ENCODE measurements at regions not wholly inside any gene's neighbourhood (a gene's known extent, or its start where the extent isn't known, plus 50 kb on each side); places are given as distances from the start of the nearest gene placed in this dataset.
A peak's percentile ranks its signal among the peaks of the same experiment; 100 is the strongest.

DNA sequence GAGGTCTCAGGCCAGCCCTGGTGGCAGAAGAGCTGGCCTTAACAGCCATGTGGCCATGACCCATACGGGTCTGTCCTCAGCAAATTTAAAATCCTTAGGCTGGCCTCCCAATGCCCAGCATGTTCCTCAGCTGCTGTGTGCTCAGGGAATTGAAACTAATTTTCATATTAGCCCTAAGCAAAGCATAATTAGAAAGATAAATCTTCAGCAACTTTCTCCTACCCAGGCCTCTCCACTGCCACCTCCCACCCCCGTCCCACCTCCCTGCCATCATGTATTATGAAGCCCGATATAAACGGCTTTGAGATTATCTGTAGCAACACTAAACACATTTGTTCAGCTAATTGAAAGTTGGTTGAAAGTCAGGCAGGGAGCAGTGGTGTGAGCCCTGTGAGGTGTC, 178.8 kb upstream of the NTM start:
- DNase-seq (ENCODE audit: low read depth) = no peak

- no peak for DNase-seq (ENCODE audit: low read depth)
Measured at GRCh38 chr11:131192628-131193027, 177.8 kb upstream of the NTM start.

DNA sequence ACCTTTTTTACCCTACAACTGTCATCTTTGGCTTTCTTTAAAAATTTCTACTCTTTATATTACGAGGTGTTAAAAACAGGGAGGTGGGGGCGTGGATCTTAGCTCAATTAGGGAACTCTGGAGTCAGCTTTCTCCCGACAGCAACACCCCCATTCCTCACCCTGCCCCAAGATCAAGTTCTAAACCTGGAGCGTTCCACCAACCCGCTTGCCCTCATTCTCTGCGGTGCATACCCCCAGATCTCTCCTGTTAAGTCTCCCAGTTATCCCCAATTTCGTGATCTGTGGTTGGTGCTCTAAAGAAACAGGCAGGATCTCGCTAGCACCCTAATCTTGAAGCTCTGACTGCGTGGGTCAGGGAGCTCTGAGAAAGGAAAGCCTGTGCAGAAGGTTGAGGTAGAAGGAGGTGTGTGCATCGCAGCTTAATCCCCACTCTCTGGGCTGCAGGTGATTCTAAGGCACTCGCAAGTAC, 177.3 kb upstream of the NTM start:
- DNase-seq (ENCODE audit: low read depth) = no peak

DNA sequence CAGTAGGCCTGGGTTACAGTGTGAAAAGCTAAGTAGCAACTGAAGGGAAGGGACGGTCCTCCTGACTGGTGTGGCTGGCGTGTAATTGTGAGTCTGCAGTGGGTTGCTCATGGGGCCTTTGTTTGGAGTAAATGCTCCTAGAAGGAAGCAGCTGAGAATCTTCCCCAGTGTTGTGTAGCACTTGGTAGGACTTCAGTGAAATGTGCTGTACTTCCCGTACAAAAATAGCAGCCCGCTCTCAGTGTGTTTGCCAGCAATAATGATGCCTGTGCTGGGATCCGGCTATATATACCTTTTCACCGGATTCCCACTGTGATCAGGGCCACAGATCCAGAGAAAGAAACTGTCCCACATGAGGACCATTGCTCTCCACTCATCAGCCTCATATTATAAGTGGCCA, 175.7 kb upstream of the NTM start:
- no peak for DNase-seq (ENCODE audit: low read depth)

GRCh38 chr11:131195661-131196517, 174.5 kb upstream of the NTM start:
- peak; percentile 13 for DNase-seq (ENCODE audit: low read depth)

DNA sequence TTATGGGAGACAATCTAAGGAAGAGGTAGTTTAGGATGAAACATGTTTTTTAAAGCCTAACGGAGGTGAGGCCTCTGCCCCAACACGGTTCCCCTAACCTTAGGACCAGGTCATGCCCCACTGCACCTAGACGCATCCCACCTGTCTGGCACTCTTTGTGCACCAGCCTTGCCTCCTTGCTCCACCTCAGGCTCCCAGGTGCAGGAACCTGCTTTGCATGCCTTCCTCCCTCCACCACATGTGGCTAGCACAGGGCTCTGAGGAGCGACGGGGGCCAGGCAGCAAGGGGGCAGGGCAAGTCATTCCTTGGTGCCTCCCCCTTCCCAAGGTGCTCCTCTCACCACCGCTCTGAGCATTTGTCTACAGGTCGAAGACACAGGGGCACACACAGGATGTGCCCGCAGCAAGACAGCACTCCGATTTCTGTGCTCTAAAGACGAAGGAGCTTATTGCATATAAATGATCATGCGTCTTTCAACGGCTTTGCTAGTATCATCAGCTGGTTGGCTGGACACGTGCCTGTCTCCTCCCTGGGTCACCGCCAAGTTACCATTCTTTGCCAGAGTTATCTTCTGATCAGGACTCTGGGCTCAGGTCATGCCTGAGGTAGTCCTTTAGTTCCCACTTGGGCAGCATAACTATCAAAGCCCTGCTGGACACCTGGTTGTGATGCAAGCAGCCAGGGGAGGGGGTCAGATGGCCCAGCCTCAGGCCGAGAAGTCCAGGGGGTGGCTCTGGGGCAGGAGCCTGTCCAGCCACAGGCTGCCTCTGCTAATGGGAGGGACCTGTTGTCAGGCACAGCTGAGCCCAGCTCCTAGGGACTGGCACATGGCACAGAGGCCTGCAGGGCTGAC, 172.0 kb upstream of the NTM start:
- DNase-seq (ENCODE audit: low read depth) = no peak

- no peak for DNase-seq (ENCODE audit: low read depth)
Measured at GRCh38 chr11:131199015-131199280, 171.5 kb upstream of the NTM start.

- DNase-seq (ENCODE audit: low read depth) = no peak
Measured at GRCh38 chr11:131201674-131202073, 168.7 kb upstream of the NTM start.

DNA sequence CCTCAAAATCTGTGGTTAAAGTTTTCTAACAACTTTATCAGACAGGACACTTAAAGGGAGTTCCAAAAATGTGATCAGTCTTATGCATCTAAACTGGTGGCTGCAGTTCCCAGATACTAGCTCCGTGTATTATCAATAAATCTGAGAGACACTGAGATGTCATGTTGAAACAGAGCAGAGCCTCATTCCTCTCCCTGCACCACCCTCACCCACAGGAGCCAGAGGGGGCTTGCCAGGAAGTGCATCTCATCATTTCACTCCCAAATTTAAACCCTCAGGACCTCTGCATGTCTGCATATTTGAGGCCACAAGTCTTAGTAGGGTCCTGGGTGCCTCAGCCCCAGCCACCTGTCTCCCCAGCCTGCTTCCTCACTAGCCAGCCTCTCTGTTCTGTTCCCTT, 167.4 kb upstream of the NTM start:
- no peak for DNase-seq (ENCODE audit: low read depth)

- no peak for DNase-seq (ENCODE audit: low read depth)
Measured at GRCh38 chr11:131204282-131204681, 166.1 kb upstream of the NTM start.

DNA sequence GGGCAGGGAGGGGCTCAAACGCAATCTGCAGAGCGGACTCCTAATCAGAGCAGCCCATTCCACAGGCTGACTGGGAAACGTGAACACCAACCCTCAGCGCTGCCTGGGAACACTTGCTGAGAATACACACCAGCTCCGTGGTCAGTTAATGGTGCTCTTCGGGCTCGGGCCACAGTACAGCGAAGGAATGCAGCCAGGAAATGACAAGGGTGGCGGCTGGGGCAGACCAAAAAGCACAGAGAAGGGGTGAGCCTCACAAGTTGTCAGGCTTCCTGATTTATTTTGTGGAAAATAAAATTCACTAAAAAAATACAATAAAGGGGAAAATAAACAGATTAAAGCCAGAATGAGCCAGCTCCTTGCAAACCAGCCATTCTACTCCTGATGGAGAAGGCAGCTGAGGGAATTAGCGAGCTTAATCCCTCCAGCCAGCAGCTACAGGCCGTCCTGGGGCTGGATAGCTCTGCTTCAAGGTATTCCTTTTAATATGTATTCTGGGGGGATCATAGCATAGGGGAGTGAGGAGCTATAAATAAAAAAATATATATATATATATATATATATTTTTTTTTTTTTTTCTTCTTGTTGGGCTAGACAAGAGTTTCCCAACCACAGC, 165.5 kb upstream of the NTM start:
- DNase-seq (ENCODE audit: low read depth) = no peak

DNA sequence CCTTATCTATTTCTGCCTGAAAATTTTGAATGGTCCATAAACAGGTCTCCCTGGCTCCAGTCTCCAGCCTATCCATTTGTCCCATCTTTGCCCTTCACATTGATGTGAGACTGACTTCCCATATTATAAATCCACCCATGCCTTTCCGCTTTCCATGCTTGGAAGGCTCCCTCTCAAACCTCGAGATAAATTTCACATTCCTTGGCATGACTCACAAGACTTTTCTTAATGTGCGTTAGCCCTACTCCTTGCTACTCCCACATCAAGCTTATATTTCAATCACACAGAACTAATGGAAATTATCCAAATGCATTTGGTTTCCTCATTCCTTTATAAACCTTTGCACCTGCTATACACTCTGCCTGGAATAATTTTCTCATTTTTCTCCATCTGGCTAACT, 163.7 kb upstream of the NTM start:
- DNase-seq (ENCODE audit: low read depth) = peak; percentile 2

DNA sequence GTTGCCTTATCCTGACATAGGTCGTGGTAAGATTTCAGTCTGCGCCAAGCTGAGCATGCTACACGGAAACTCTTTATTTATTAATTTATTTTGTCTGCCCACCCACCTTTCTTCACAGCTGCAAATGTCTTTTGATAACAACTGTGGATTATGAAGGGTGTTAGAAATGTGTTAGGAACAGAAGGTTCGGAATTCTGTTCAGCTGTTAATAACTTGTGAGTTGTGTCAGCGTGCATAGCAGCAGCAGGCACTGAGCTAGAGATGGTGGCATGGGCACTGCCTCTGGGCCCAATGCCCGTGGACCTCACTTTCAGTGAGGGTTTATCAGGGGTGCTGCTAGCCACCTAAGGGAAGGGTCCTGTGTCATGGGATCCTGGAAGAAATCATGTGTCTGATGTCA, 162.5 kb upstream of the NTM start:
- no peak for DNase-seq (ENCODE audit: low read depth)

DNA sequence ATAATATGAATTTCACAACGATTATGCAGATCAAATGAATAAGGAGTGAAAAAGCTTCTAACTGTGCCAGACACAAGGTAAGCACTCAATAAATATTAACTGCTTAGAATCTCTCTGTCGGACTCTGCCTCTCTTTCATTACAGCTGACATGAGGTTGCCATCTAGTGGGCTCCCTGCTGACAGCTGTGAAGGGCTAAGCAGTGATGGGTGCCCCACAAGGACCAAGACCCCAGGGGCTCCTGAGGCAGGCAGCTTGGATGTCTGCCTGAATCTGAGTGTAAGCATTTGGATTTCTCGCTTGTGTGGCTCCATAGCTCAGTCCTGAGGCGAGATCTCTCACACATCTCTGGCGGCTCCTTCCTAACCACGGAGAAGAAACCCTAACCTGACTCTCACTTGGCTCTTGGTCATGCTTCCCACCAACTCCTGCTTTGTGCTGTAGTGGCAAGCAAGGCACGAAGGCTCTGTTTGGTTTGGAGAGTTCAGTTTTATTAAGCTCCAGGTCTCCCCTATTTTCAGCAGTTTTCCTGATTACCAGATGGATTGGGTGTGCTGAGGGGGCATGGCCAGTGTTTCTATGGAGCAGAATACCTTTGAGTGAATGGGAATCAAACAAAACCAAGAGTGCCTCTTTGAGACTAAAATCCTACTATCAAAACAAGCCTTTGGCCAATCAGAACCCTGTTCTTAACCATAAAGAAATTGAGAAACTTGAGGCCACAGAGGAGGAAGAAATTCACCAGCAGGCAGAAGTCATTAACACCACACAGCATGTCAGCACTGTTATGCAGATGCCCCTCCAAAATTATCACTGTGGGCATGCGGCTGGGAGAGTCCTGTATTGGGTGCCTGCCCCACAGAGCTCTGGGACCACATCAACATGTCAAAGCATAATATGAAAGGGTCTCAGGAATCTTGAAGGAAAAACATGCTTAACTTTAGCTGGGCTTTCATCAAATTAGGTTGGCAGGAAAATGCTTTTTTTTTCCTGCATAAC, 152.8 kb upstream of the NTM start:
- DNase-seq (ENCODE audit: low read depth) = no peak

- no peak for DNase-seq (ENCODE audit: low read depth)
Measured at GRCh38 chr11:131218542-131218941, 151.9 kb upstream of the NTM start.

GRCh38 chr11:131219646-131220045, 150.8 kb upstream of the NTM start:
- DNase-seq (ENCODE audit: low read depth) = no peak

- no peak for DNase-seq (ENCODE audit: low read depth)
Measured at GRCh38 chr11:131223198-131223991, 147.0 kb upstream of the NTM start.

GRCh38 chr11:131228378-131228777, 142.0 kb upstream of the NTM start:
- DNase-seq (ENCODE audit: low read depth) = no peak

DNA sequence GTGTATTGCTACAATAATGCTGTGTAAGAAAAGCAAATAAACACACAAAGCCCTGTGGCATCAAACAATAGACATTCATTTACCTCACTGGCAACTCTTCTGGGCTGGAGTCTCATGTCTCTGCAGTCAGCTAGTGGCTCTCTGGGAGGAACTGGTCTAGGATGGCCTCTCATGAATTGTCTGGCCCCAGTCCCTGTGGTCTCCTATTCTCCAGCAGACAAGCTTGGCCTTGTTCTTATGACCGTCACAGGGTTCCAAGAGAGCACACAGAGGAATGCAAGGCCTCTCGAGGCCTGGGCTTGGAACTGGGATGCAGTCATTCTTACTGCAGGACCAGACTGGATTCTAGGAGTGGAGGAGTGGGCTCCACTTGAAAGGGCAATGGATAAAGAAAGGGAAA, 141.2 kb upstream of the NTM start:
- DNase-seq (ENCODE audit: low read depth) = no peak

DNA sequence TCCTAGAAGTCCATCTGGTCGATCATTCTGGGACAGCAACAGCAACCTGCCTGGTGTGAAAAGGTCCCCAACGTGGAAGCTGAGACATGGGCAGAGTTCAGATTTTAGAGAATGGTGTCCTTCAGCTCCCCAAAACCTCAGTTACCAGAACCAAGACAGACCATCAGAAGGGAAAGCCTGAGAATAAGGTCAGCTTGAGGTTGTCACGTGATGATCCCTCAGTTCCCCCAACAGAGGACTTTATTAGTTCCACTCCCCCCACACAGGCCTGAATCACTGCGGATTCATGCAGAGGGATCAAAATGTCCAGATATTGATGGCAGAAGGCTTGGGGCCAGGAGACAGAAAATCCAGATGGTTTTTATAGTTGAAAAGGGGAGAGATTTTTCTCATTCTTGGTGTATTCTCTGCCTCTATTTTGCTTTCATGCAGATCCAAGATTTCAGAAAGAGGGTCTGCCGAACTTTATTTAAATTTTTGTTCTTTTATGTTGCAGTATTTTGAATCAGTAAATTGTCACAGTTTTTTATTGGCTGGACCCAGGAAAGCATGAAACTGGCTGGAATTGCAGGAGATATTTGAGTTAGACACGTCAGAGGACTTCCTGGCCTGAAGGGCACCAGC, 139.0 kb upstream of the NTM start:
- DNase-seq (ENCODE audit: low read depth) = no peak

All from renal cortical epithelial cell (primary cell).